NCI-H526 (cell line): ENCODE measurements at regions not wholly inside any gene's neighbourhood (a gene's known extent, or its start where the extent isn't known, plus 50 kb on each side); places are given as distances from the start of the nearest gene placed in this dataset.

Experiments used
- DNase-seq, 2 experiments: peaks; one replicate each; lab custom pipeline; 2025; lab: John Stamatoyannopoulos, UW

DNA sequence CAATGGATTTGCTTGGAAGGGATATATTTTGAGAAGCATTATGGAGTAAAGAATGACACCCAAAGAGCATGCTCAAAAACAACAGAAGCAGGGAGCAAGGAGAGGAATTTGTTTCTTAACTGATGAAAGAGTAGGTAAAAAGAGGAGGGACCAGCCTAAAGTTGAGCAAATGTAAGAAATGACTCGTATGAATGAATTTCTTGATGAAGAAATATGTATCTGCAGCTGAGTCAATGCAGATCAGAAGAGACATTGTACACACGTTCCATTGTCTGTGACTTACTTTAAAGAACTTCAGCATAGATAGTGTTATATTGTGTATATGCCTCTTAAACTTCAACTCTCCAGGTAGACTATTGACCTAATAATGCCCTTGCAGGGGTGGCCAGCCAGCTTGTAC, 112.7 kb upstream of the NREP start:
- DNase-seq = no peak

GRCh38 chr5:111865356-111865755, 108.4 kb upstream of the NREP start:
- no peak for DNase-seq

GRCh38 chr5:111863801-111864200, 106.8 kb upstream of the NREP start:
- DNase-seq = no peak

DNA sequence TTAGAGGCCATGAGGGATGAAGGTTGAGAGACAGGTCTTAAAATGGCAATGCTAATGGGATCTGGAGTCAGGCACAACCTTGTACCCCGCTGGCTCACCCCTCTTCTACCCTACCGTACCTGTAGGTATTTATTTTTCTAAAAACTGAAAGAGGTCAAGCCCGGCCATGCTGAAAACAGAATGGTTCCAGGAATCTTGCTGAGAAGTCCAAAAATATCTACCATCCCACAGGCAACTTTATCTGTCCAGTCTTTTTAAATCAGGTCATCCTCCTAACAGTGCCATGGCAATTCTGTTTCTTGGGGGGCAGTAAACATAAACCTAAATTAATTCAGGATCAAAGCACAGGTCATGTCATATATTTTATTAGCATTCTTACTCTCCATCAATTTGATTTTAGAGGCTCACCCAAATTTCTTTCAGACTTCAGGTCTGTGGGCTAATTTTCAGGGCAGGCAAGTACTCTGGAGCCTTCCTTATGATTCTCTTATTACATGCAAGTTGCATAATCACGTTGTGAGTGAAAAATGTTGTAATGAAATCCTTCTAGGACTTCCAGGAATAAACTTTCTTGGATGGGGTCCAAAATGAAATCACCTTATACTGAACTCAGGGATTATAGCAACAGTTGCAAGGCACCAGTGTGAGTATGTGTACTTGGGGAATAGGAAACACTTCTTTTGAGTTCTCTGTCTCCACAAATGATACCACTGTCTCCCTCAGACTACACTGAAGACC, 102.7 kb upstream of the NREP start:
- DNase-seq = no peak

- DNase-seq = no peak
Measured at GRCh38 chr5:111859031-111859430, 102.0 kb upstream of the NREP start.

GRCh38 chr5:111857623-111858022, 100.6 kb upstream of the NREP start:
- no peak for DNase-seq

DNA sequence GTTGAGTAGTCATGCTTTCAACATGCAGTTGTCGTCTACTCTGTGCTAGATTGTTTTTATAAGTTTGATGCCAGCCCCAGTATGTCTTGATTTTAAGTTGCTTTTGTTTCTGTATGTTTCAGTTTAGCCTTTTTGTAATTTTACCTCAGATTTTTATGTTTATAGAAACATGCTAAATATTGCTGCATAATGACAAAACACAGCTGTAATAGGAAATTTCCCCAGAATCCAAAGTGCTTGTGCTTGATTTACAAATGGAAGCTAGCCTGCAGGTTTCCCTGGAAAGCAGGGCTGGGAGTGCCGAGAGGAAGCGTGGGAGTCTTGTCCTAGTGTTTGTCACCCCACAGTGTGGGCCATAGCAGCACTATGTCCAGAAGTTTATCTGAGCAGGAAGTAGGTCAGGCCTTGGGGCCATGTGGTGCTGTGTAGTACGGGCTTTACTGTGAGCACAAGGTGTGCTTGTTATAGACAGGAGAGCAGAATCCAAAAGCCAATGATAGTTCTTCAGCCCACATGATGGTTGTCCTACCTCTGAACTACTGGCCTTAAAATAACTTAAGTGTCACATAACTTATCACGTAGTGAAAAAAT, 100.0 kb upstream of the NREP start:
- DNase-seq = no peak

DNA sequence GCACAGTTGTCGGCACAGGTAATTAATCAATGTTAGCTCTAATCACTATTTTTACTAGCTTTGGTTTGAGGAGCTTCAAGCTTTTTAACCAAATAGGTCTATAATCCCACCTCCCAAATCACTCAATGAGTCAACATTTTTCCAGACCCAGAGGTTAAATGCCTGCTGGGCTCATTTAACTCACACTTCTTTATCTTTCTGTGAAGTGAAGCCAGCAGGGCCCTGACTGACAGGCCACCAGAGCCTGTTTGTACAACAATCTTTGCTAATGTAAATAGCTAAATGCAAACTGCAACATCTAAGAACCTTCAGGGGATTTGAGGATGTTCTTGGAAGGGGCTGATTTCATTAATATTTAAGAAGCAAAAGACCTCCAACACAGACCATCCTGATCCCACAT, 98.4 kb upstream of the NREP start:
- no peak for DNase-seq

DNA sequence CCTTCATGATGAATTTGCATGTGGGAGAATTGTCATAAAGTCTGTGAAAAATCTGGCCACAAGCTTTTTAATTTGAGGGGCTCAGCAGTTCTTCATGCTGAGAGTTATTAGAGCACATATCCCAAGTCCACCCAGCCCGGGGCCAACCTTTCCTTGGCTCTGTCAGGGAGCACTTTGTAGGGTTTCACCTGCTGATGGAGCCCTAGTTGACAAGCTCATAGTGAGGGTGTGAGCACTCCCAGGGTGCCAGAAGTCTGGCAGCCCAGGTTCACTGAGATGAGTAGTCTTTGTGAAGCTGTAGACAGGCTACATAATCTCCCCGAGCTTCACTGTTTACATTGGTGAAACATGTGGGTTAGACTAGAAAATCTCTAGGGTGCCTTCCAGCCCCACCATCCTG, 97.2 kb upstream of the NREP start:
- peak in 1 of 2 experiments; percentile 1 for DNase-seq

GRCh38 chr5:111853748-111854147, 96.8 kb upstream of the NREP start:
- no peak for DNase-seq

DNA sequence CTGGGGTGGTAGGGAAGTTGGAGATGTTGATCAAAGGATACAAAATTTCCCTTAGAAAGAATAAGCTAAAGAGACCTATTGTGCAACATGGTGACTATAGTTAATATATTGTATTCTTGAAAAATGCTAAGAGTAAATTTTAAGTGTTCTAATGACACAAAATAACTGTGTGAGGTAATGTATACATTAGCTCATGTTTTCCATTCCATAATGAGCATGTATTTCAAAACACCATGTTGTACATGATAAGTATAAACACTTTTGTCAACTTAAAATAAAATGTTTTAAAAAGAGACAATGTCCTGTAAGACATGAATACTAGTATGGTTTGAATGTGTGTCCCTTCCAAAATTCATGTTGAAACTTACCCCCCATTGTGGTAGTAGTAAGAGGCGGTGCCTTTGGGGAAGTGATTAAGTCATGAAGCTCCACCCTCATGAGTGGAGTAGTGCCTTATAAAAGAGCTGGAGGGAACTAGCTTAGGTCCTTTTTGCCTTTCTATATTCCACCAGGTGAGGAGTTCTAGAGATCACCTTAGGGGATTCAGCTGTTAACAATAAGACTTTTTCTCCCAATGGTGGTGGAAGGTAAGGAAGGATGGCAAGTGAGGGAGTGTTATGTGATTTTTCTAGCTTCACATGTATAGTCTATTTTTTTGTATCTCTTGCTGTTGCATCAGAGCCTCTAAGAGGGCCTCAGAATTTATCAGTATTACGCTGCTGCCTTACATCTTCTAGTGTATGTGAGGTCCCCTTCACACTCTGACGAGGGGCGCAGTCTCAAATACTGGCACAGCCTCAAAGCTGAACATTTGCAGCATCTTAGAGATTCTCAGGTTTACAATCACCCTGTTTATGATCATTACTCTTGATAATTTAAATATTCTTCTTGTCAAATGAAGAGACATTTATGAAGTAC, 94.9 kb upstream of the NREP start:
- no peak for DNase-seq

DNA sequence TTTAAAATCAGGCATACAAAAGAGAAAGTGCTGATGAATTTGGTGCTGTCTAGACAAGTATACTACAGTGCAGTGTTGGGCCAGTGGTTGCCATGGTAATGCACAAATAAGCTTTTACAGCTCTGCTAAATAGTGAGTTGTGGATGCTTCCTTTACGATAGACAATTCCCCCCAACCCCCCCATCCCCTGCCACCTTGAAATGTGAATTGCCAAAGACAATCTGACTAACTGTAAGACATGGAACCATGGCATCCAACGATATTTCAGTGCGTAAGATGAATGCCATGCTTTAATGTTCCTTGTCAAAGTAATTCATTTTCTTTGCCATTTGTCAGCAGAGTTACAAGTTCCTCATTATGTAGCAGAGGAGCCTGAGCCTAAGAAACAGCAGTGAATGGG, 91.5 kb upstream of the NREP start:
- DNase-seq = no peak

GRCh38 chr5:111847052-111847925, 90.3 kb upstream of the NREP start:
- DNase-seq = no peak

DNA sequence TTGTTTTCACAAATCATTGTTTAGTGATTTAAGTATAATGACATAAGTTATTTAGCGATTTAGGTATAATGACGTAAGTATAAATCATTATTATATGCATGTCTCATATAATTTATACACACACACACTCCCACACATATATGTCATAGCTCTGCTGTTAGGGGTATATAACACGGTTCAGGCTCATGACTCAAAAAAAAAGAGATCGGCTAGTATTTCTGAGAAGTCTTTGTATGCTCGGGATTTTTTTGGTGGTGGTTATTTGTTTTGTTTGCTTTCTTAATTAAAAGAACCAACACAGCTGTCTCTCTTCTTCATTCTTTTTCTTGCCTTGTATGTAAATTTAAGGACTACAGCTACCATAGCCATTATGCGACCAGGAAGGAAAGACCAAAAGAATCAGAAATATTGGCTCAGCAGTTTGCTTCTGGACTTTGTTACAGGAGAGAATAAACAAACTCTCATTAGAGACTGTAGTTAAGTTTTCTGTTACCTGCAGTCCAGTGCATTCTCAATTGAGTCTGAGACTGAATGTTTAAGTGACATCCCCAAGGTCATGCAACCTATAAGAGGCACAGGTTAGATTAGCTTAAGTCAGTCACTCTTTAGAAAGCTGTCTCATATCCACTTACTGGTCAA, 83.2 kb upstream of the NREP start:
- no peak for DNase-seq

DNA sequence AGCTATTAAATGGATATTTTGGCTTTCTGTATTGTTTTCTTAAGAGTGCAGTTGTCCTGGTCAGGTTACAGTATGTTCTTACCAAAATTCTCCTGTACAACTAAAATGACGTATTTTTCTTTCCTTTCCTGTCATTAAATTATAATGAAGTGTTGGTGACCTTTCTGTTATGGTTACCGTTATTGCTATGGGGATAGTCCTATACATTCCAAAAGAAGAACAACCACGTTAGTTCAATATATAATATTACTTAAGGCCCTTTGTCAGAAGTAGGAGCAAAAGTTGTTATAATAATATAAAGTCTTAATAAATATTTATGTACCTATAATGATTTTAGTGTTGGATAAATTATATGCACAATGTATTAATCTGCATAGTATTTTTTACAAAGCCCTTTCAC, 82.4 kb upstream of the NREP start:
- no peak for DNase-seq

DNA sequence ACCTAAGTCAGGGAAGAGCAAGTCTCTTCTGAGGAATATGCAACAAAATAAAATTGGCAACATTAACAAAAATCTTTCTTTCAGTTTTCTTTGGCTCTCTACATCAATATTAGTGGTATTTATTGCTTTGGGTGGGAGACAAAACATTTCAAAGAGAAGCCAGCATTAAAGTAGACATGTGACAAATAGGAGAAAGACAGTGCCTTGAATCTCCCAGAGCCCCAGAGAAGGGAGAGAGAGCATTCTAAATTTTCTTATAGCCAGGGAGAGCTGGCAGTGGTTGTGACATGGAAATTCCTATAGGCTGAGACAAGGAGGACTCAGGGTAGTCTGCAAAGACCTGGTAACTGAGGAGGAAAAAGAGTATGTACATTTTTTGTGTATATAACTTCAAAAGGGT, 79.4 kb upstream of the NREP start:
- DNase-seq = no peak

- DNase-seq = no peak
Measured at GRCh38 chr5:111834926-111835599, 78.1 kb upstream of the NREP start.

DNA sequence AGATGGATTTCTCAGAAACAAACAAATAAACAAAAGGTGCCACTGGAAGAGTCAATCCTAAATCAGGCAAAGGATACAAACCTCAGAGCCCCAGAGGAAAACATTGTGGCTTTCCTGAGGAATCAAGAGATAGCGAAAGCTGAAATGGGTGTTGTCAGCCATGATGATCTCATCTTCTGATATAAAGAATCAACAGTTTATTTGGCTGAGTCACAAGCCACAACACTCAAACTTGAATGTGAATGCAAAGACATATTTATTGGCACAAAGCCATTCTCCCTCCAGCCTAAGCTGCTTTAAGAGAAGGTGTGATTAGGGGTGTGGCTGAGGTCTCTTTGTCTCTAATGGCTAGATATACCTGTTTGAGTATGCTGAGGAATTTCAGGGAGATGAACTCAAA, 73.3 kb upstream of the NREP start:
- DNase-seq = no peak

DNA sequence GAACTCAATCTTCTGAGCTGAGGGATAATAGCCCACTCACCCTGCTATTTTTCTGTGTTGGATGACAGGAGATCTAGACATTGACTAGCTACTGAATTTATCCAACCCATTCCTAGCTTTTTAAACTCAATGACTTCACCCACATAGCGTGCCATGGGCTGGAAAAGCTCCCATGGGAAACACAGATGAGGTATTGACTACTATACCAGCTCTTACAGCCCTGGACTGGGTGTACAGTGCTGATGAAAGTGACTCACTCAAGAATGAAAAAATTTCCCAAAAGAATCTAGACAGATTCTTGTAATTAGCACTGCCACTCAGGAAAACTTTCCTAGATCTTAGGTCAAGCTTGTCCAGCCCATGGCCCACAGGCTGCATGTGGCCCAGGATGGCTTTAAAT, 72.7 kb upstream of the NREP start:
- DNase-seq = no peak

DNA sequence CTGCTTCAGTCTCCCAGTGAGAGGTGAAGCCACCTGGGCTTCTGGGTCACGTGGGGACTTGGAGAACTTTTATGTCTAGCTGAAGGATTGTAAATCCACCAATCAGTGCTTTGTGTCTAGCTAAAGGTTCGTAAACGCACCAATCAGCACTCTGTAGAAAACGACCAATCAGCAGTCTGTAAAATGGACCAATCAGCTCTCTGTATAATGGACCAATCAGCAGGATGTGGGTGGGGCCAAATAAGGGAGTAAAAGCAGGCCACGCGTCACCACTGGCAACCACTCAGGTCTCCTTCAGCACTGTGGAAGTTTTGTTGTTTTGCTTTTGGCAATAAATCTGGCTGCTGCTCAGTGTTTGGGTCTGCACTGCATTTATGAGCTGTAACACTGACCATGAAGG, 69.1 kb upstream of the NREP start:
- DNase-seq = no peak

DNA sequence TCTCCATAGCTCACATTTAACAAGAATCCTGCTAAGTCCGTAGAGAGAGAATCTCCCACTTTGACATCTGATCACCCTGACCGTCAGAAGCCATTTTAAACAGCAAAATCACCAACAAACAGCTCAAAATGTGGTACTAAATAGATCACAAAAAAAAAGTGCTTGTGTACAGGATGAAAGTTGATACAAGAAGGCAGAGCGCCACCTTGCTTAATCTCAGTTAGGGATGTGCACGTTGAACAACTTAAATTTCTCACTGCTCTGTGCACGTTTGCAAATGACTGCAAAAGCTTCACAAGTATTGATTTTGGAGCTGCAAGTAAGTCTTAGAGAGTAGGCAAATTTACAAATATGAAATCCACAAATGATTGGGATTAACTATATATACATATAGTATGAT, 63.1 kb upstream of the NREP start:
- no peak for DNase-seq
